GM23248 (cell line): ENCODE measurements at regions not wholly inside any gene's neighbourhood (a gene's known extent, or its start where the extent isn't known, plus 50 kb on each side); places are given as distances from the start of the nearest gene placed in this dataset.
"Not testable (repeated sequence)": the region's sequence is repeated elsewhere in the genome, so short reads cannot be mapped to it uniquely, and the experiment has no call there.

Source experiments
- DNase-seq: peaks from one replicate; pipeline ENCODE4 v3.0.0-alpha.2; 2015
- H2AFZ ChIP-seq: fragments of 200-600 bp; sonication (generic); 2 replicates; pipeline ENCODE4 v1.6.1; 2016; ENCODE audit warnings: antibody characterized with exemption
- H3F3A ChIP-seq: fragments of 200-600 bp; sonication (generic); 2 replicates; pipeline ENCODE4 v1.6.1; 2016; ENCODE audit warnings: mild to moderate bottlenecking, antibody characterized with exemption, mixed run types; ENCODE audit not compliant: insufficient read depth
- H3K27ac ChIP-seq: fragments of 200-600 bp; sonication (generic); 2 replicates; pipeline ENCODE4 v1.5.1; 2016; ENCODE audit warnings: mild to moderate bottlenecking
- H3K27me3 ChIP-seq: fragments of 200-600 bp; sonication (generic); replicated peaks from 2 replicates; pipeline ENCODE4 v1.6.1; 2016; ENCODE audit warnings: mild to moderate bottlenecking; ENCODE audit not compliant: insufficient read depth
- H3K36me3 ChIP-seq: fragments of 200-600 bp; sonication (generic); 2 replicates; pipeline ENCODE4 v1.6.1; 2016; ENCODE audit warnings: low read depth, mild to moderate bottlenecking
- H3K4me1 ChIP-seq: fragments of 200-600 bp; sonication (generic); 2 replicates; pipeline ENCODE4 v1.6.1; 2016; ENCODE audit warnings: mild to moderate bottlenecking; ENCODE audit not compliant: insufficient read depth
- H3K4me2 ChIP-seq: fragments of 200-600 bp; sonication (generic); one replicate; pipeline ENCODE4 v1.6.1; 2016; ENCODE audit warnings: mild to moderate bottlenecking; ENCODE audit not compliant: unreplicated experiment
- H3K4me3 ChIP-seq: fragments of 200-600 bp; sonication (generic); 2 replicates; pipeline ENCODE4 v1.5.1; 2016; ENCODE audit warnings: mild to moderate bottlenecking
- H3K79me2 ChIP-seq: fragments of 200-600 bp; sonication (generic); 2 replicates; pipeline ENCODE4 v1.6.1; 2016; ENCODE audit warnings: mild to moderate bottlenecking; ENCODE audit not compliant: insufficient read depth
- H3K9ac ChIP-seq: fragments of 200-600 bp; sonication (generic); 2 replicates; pipeline ENCODE4 v1.6.1; 2016; ENCODE audit warnings: mild to moderate bottlenecking
- H3K9me2 ChIP-seq: fragments of 200-600 bp; sonication (generic); 2 replicates; pipeline ENCODE4 v1.6.1; 2016; ENCODE audit warnings: mixed run types, mild to moderate bottlenecking, moderate library complexity; ENCODE audit not compliant: insufficient read depth
- H3K9me3 ChIP-seq: fragments of 200-600 bp; sonication (generic); one replicate; pipeline ENCODE4 v1.6.1; 2017; ENCODE audit warnings: low read depth
- H4K20me1 ChIP-seq: fragments of 200-600 bp; sonication (generic); 2 replicates; pipeline ENCODE4 v1.6.0; 2016; ENCODE audit not compliant: insufficient read depth
- EZH2 ChIP-seq: fragments of 200-600 bp; sonication (generic); IDR thresholded peaks from 2 replicates; pipeline ENCODE4 v1.6.1; 2018; ENCODE audit warnings: antibody characterized with exemption, mild to moderate bottlenecking; ENCODE audit not compliant: insufficient read depth, poor library complexity, severe bottlenecking
- EZH2phosphoT487 ChIP-seq: fragments of 200-600 bp; sonication (generic); IDR thresholded peaks from 2 replicates; pipeline ENCODE4 v1.6.1; 2018; ENCODE audit warnings: antibody characterized with exemption, moderate library complexity, mild to moderate bottlenecking, low read depth; ENCODE audit not compliant: insufficient read depth
- WGBS, 2 experiments: methylation state at CpG; one replicate each; pipeline ENCODE4 v1.1.6; 2015 to 2017; ENCODE audit warnings: low lambda C conversion rate in 2 of 2, low coverage in 1 of 2; ENCODE audit errors: missing lambda C conversion rate in 2 of 2; 5-methylcytosine and 5-hydroxymethylcytosine counted together
- in situ Hi-C: fragments of 300-500 bp; cut with MboI; formaldehyde crosslinking; loops from 2 replicates; pipeline ENCODE4 v1.15.0; 2020

DNA sequence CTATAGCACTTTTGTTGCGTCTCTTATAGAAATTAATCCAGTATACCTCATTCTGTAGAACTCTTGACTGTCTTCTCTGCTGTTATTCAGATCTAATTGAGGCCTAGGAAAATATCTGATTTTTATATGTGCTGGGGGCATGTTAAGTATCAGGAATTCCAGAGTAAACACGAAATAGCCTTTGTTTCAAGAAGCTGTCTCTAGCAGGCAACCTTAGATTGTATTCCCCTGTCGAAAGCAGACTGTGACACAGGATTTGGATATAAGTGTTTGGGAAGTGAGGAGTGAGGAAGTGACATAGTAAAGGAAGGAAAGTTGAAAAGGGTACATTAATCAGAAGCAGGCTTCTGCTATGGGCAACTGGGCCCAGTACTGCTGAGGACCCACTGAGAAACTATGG is 72.1 kb upstream of the RASA1 start:
- no peak for TF ChIP-seq EZH2phosphoT487
- in situ Hi-C loops = no loop called here
- Histone ChIP-seq H3K9me3 (no peaks in the 10 kb centered on the region), H3K9me2 (no peaks in the 10 kb centered on the region), H3K36me3 (no peaks in the 10 kb centered on the region), H3K27ac (peak overlapping the region; percentile 67), H3K79me2 (no peaks in the 10 kb centered on the region), H3K27me3 (no peaks in the 10 kb centered on the region), H3K4me1 (peaks cover 26% of the 10 kb centered on the region), H4K20me1 (no peaks in the 10 kb centered on the region), H2AFZ (peak overlapping the region; percentile 64), H3K9ac (peak overlapping the region; percentile 26; the same call in 1 of the 2 replicates), H3F3A (peaks cover 27% of the 10 kb centered on the region), H3K4me3 (peak overlapping the region; percentile 42), H3K4me2 (peak overlapping the region; percentile 63)
- WGBS, 2 experiments = 50 to 51% methylated on average over 3 of the region's 3 CpGs
- peak; percentile 21 for DNase-seq

DNA sequence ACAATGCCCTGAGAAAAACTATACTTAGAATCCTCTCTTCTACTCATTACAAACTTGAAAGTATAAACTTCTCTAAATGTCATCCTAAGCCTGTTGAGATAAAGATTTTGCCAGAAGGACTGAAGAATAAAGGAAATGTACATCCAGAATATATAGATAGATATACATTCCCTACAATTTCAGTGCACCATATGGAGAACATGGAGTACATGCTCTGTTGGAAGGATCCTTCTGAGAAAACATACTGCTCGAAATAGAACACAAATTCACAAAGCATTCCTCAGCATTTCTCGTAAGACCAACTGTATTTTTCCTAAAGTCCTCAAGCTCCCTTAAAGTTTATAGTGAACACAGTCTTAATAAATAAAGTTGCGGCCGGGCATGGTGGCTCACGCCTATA is 69.7 kb upstream of the RASA1 start:
- Histone ChIP-seq H3K9me2 (no peaks in the 10 kb centered on the region), H3K4me1 (peaks cover 26% of the 10 kb centered on the region), H4K20me1 (no peaks in the 10 kb centered on the region), H3F3A (peaks cover 27% of the 10 kb centered on the region), H2AFZ (no peak overlapping the region), H3K27me3 (no peaks in the 10 kb centered on the region), H3K9me3 (no peaks in the 10 kb centered on the region), H3K4me2 (no peak overlapping the region), H3K36me3 (no peaks in the 10 kb centered on the region), H3K9ac (no peak overlapping the region), H3K79me2 (no peaks in the 10 kb centered on the region), H3K27ac (no peak overlapping the region), H3K4me3 (no peak overlapping the region)
- DNase-seq = no peak
- TF ChIP-seq EZH2 (no peak), EZH2phosphoT487 (no peak)
- in situ Hi-C loops = no loop called here
- WGBS, 2 experiments = 91 to 92% methylated on average over 5 of the region's 5 CpGs

DNA sequence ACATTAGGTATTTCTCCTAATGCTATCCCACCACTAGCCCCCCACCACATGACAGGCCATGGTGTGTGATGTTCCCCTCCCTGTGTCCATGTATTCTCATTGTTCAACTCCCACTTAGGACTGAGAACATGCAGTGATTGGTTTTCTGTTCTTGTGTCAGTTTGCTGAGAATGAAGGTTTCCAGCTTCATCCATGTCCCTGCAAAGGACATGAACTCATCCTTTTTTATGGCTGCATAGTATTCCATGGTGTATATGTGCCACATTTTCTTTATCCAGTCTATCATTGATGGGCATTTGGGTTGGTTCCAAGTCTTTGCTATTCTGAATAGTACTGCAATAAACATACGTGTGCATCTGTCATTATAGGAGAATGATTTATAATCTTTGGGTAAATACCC is 68.4 kb upstream of the RASA1 start:
- peaks cover 18% of the 10 kb centered on the region for H3K4me1 ChIP-seq
- H3K9me2 ChIP-seq, H2AFZ ChIP-seq, H3K27ac ChIP-seq, in situ Hi-C loops, H3K36me3 ChIP-seq, H3K9ac ChIP-seq, H3K4me3 ChIP-seq, DNase-seq, H3K27me3 ChIP-seq, H3K4me2 ChIP-seq, H3K9me3 ChIP-seq, H4K20me1 ChIP-seq, H3K79me2 ChIP-seq: not testable (repeated sequence)
- WGBS, 2 experiments = 95 to 100% methylated on average over 1 of the region's 1 CpG
- peaks cover 24% of the 10 kb centered on the region for H3F3A ChIP-seq

DNA sequence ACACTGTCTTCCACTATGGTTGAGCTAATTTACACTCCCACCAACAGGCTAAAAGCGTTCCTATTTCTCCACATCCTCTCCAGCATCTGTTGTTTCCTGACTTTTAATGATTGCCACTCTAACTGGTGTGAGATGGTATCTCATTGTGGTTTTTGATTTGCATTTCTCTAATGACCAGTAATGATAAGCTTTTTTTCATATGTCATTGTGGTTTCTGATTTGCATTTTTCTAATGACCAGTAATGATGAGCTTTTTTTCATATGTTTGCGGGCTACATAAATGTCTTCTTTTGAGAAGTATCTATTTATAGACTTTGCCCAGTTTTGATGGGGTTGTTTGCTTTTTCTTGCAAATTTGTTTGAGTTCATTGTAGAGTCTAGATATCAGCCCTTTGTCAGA is 68.0 kb upstream of the RASA1 start:
- H3K36me3 ChIP-seq, in situ Hi-C loops, H3K9ac ChIP-seq, H3K9me2 ChIP-seq, H3K4me3 ChIP-seq, DNase-seq, H3K79me2 ChIP-seq, H3K4me2 ChIP-seq, H3K9me3 ChIP-seq, H2AFZ ChIP-seq, H4K20me1 ChIP-seq, H3K27ac ChIP-seq, H3K27me3 ChIP-seq: not testable (repeated sequence)
- peaks cover 14% of the 10 kb centered on the region for H3K4me1 ChIP-seq
- peaks cover 20% of the 10 kb centered on the region for H3F3A ChIP-seq
- 73 to 81% methylated on average over 2 of the region's 2 CpGs for WGBS, 2 experiments

DNA sequence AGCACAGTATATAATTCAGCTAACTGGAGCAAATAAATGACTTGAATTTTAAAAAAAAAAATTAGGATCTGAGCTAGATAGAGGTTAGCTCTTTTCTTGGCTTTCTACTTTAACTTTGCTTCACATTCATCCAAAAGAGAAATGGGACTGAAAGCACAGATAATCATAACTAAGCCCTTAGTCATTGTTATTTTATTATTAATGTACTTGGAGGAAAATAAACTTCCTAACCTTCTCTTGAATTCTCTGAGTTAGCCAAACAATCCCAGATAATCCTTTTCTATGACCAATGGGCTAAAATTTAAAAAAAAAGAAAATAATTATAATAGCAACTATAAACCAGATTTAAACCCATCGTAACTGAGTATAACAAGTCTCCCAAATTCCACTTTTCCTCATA is 57.6 kb upstream of the RASA1 start:
- peaks cover 10% of the 10 kb centered on the region for H3K4me1 ChIP-seq
- no peak overlapping the region for H3K27ac ChIP-seq
- DNase-seq = peak; percentile 22
- H3K4me3 ChIP-seq = no peak overlapping the region
- H3K4me2 ChIP-seq = no peak overlapping the region
- H3K9me2 ChIP-seq = no peaks in the 10 kb centered on the region
- H3K9me3 ChIP-seq = no peaks in the 10 kb centered on the region
- no peaks in the 10 kb centered on the region for H3K79me2 ChIP-seq
- no peak overlapping the region for H2AFZ ChIP-seq
- 75 to 76% methylated on average over 1 of the region's 1 CpG for WGBS, 2 experiments
- in situ Hi-C loops = no loop called here
- H3K36me3 ChIP-seq = no peaks in the 10 kb centered on the region
- H4K20me1 ChIP-seq = no peaks in the 10 kb centered on the region
- no peaks in the 10 kb centered on the region for H3F3A ChIP-seq
- no peaks in the 10 kb centered on the region for H3K27me3 ChIP-seq
- no peak overlapping the region for H3K9ac ChIP-seq
- no peak for TF ChIP-seq EZH2
- no peak for TF ChIP-seq EZH2phosphoT487
